ENCODE measurements at regions not wholly inside any gene's neighbourhood (a gene's known extent, or its start where the extent isn't known, plus 50 kb on each side); places are given as distances from the start of the nearest gene placed in this dataset.
A peak's percentile ranks its signal among the peaks of the same experiment; 100 is the strongest.

- intact Hi-C loops (cut with DNase I, micrococcal nuclease), result no loop called here
- ATAC-seq, result no peak
- H3K4me1 ChIP-seq (ENCODE audit: low read depth), result no peaks in the 10 kb centered on the region
- no peak overlapping the region for H3K4me3 ChIP-seq
- TF ChIP-seq CTCF (IDR thresholded peaks at IDR 0.05), result no peak
- H3K9me3 ChIP-seq, result no peaks in the 10 kb centered on the region
- DNase-seq, result no peak
- H3K36me3 ChIP-seq (ENCODE audit: low read depth), result no peaks in the 10 kb centered on the region
Measured at GRCh38 chr4:65021737-65022136, 612.5 kb upstream of the TECRL start.

GRCh38 chr4:65021149-65021548 lies 611.9 kb upstream of the TECRL start:
- Histone ChIP-seq H3K4me3 (no peak overlapping the region), H3K36me3 (ENCODE audit: low read depth) (no peaks in the 10 kb centered on the region), H3K4me1 (ENCODE audit: low read depth) (no peaks in the 10 kb centered on the region), H3K9me3 (no peaks in the 10 kb centered on the region)
- TF ChIP-seq CTCF (IDR thresholded peaks at IDR 0.05), result no peak
- ATAC-seq (no peak), DNase-seq (no peak)
- intact Hi-C loops (cut with DNase I, micrococcal nuclease), result no loop called here

- DNase-seq (no peak), ATAC-seq (no peak)
- H3K36me3 ChIP-seq (ENCODE audit: low read depth), result no peaks in the 10 kb centered on the region
- H3K4me1 ChIP-seq (ENCODE audit: low read depth), result no peaks in the 10 kb centered on the region
- intact Hi-C loops (cut with DNase I, micrococcal nuclease), result no loop called here
- no peak overlapping the region for H3K4me3 ChIP-seq
- no peaks in the 10 kb centered on the region for H3K9me3 ChIP-seq
- TF ChIP-seq CTCF (IDR thresholded peaks at IDR 0.05), result no peak
Measured at GRCh38 chr4:65019775-65020174, 610.5 kb upstream of the TECRL start.

- ATAC-seq, result no peak
- no peak for TF ChIP-seq CTCF (IDR thresholded peaks at IDR 0.05)
Measured at GRCh38 chr4:65018313-65018712, 609.1 kb upstream of the TECRL start.

GRCh38 chr4:65014078-65014477 lies 604.8 kb upstream of the TECRL start:
- Histone ChIP-seq H3K36me3 (ENCODE audit: low read depth) (no peaks in the 10 kb centered on the region), H3K4me3 (no peak overlapping the region), H3K4me1 (ENCODE audit: low read depth) (no peaks in the 10 kb centered on the region), H3K9me3 (no peaks in the 10 kb centered on the region)
- no peak for TF ChIP-seq CTCF (IDR thresholded peaks at IDR 0.05)
- intact Hi-C loops (cut with DNase I, micrococcal nuclease), result no loop called here
- no peak for DNase-seq
- ATAC-seq, result no peak

More at GRCh38 chr4:65018313-65018712, 609.1 kb upstream of the TECRL start:
- no peaks in the 10 kb centered on the region for H3K36me3 ChIP-seq (ENCODE audit: low read depth)
- no peaks in the 10 kb centered on the region for H3K4me1 ChIP-seq (ENCODE audit: low read depth)
- no peak for DNase-seq
- intact Hi-C loops (cut with DNase I, micrococcal nuclease), result no loop called here
- no peak overlapping the region for H3K4me3 ChIP-seq
- H3K9me3 ChIP-seq, result no peaks in the 10 kb centered on the region

- intact Hi-C loops (cut with DNase I, micrococcal nuclease), result no loop called here
- no peak overlapping the region for H3K4me3 ChIP-seq
- no peaks in the 10 kb centered on the region for H3K4me1 ChIP-seq (ENCODE audit: low read depth)
- ATAC-seq (no peak), DNase-seq (peak in 1 of 3 donors; percentile 5)
- H3K36me3 ChIP-seq (ENCODE audit: low read depth), result no peaks in the 10 kb centered on the region
- H3K9me3 ChIP-seq, result no peaks in the 10 kb centered on the region
- no peak for TF ChIP-seq CTCF (IDR thresholded peaks at IDR 0.05)
Measured at GRCh38 chr4:65007841-65008439, 598.7 kb upstream of the TECRL start.

All from mucosa of descending colon (tissue), 3 donors.